Occipital lobe (tissue), 1 donor: ENCODE measurements at regions not wholly inside any gene's neighbourhood (a gene's known extent, or its start where the extent isn't known, plus 50 kb on each side); places are given as distances from the start of the nearest gene placed in this dataset.
"Not testable (repeated sequence)": the region's sequence is repeated elsewhere in the genome, so short reads cannot be mapped to it uniquely, and the experiment has no call there.

Experiments
- DNase-seq: peaks from one replicate; lab custom pipeline; 2025; lab: John Stamatoyannopoulos, UW

DNA sequence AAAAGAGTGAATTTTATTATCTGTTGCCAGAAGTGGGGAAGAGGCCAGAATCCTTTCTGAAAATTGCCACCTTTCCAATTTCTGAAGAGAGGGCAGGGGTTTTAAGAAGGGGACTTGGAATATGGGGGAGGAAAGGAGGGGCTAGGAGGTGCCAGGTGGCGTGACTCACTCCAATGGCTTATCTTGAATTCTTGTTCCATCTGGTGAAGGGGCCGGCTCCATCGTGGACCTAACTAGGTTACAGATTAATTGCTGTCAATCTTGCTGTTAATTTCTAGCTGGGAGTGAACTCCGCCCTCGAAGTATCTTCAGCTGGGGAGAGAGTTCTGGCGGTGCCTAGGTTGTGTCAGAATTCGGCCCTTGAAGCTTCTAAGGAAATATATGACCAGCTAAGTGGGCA lies 138.7 kb downstream of the YTHDC2 start:
- no peak for DNase-seq

DNA sequence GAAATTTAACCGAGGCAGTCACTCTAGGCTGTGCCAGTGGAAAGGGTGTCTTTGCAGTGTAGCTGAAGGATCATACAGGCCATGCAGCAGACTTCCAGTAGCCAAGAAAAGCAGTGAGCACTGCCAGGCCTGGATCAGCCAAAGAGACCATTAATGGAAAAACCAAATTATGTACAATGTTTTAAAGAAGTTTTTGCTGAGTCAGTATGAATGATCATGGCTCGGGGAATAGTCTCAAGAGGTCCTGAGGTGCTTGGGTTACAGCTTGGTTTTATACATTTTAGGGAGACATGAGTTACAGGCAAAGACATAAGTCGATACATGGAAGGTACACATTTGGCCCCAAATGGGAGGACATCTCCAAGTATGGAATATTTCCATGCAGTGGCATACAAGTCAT lies 141.3 kb downstream of the YTHDC2 start:
- DNase-seq, result no peak

DNA sequence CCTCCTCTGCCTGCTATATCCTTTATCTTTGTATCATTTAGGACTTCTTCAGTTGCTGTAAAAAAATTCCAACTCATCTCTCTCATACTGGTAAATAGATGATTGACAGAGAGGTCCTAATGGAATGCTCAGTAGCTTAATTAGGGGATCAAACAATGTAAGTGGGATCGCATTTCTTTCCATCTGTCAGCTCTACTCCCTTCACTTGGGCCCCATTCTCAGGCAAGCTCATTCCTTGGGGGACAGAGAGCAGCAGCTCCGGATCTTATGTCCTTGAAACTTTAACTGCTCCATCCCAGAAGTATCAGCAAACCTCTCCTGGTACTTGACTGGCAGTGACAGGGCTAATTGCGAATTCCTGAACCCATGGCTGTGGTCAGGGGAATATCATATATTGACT lies 146.7 kb downstream of the YTHDC2 start:
- DNase-seq, result no peak

DNA sequence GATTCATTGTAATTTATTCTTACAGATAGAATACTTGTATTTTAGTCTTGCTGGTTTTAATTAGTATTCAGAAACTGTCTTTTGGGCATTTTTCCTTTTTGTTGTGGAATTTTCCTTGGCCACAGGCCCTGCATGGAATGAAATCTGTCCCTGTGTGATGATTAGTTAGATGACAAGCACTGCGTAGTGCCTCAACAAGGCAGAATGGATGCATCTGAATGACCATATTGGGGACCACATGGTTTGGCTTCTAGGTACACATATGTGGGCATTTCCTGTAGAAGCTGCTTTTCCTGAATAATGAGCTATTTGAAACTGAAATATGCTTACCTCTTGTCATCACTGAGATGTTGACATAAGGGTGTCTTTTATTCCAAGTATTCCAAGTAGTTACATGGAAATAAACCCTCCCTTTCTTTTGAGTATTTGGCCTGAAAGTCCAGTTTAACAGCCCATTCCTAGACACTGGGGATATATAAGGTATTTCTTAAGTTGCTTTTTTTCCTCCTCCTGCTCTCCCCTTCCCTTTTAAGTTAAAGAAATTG lies 147.3 kb downstream of the YTHDC2 start:
- no peak for DNase-seq

- DNase-seq, result no peak
Observed at GRCh38 chr5:113663879-113664541, 150.5 kb downstream of the YTHDC2 start.

GRCh38 chr5:113673041-113673440 lies 159.5 kb downstream of the YTHDC2 start:
- DNase-seq, result no peak

GRCh38 chr5:113675166-113675565 lies 161.7 kb downstream of the YTHDC2 start:
- no peak for DNase-seq

DNA sequence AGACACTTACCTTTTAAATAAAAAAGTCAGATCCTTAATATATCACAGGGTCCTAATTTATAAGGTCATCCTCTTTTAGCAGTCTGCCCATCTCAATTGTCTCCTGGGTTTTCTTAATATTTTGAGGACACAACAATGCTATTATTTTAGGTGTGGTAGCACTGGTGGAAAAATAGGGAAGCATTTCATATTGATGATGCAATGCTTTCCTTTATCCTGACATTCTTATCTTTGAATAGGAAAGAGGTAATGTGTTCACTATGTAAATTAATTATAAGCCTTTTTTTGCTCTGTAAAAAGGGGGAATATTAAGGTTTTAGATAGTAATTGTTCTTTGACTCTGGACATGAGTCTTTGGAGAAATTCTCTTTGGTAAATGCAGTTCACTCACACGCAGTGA lies 164.7 kb downstream of the YTHDC2 start:
- no peak for DNase-seq

- peak; percentile 10 for DNase-seq
Observed at GRCh38 chr5:113678924-113679575, 165.6 kb downstream of the YTHDC2 start.

GRCh38 chr5:113680534-113680933 lies 167.0 kb downstream of the YTHDC2 start:
- DNase-seq, result no peak

DNA sequence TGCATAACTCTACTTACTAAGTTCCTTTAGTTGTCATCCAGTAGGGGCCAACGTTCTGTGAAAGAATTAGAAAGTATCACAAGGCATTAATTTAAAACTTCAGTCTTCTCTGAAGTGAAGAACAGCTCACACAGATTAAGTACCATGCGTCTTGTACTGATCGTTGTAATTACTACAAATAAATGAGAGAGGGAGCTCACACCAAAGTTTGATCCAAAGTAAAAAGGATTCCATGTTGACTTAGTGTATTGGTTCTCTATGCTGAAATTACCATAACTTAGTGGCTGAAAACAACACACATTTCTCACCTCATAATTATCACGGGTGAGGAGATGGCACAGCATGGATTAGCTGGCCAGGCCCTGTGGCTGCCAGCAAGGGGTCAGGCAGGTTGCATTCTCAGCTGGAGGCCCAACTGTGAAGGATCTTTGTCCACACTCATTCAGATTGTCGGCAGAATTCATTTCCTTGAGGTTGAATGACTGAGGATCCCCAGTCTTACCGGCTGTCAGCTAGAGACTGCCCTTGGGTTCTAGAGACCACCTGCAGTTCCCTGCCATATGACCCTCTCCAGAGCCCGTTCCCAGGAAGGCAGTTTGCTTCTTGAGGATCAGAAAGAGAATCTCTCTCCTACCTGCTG lies 169.1 kb downstream of the YTHDC2 start:
- no peak for DNase-seq

- DNase-seq, result no peak
Observed at GRCh38 chr5:113683211-113683610, 169.7 kb downstream of the YTHDC2 start.

DNA sequence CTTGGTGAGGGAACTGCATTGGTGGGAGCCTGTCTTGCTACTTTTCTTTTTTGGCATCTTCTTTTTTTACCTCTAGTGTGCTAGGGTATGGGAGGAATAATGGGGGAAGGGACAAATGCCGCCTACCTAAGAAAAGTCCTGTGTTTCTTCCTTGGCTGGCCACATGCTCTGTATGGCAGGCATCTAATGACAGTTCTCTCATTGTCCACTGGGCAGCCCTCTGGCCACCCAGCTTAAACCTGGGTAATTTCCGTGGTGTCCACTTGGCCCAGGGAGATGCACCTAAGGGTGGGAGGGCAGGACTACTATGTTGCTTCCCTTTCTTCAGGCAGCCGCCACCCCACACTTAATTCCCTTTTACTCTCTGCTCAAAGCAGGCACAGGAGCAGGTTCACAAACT lies 173.1 kb downstream of the YTHDC2 start:
- no peak for DNase-seq

DNA sequence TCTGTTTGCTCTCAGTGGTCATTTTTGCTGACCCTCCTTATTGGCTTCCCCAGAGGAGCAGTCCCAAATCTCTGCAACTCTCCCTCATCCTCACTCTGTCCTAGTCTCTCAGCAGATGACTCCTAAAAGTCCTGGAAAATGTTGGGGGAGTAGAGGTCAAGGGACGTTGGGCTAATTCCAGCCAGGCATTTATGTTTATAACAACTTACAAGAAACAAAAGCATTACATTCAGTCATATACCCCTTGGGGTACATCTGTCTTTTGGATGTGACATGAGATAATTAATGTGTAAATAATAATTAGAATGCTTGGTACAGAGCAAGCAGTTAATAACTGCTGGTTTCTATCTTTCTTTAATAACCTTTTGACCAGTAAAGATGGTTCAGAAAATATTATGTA lies 176.2 kb downstream of the YTHDC2 start:
- DNase-seq, result no peak

- no peak for DNase-seq
Observed at GRCh38 chr5:113692466-113692865, 179.0 kb downstream of the YTHDC2 start.

DNA sequence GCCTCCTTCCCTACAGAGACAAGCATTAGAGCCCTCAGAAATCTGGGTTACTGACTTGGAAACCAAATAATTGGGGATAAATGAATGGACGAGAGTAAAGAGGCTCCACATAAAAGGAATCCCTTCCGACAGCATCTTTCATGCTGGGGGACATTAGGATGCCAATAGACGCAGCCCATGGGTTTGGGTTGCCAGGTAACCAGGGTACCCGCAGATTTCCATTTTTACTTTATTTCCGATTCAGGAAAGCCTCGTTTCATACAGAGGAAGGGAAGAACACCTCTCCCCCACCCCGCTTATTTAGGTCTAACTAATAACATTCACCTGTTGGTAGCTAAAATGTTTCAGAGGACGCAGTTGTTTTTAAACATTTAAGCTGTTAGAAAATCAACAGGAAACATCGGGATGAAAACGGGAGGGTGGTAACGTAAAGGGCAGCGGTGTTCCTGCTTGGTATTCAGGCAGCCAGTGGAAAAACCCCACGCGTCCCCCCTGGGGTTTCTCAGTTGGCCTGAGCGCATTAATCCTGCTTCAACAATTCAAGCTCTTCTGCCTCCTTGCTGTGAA lies 179.5 kb downstream of the YTHDC2 start:
- DNase-seq, result no peak

- no peak for DNase-seq
Observed at GRCh38 chr5:113693701-113694100, 180.2 kb downstream of the YTHDC2 start.

- DNase-seq, result no peak
Observed at GRCh38 chr5:113694576-113694975, 181.1 kb downstream of the YTHDC2 start.

- no peak for DNase-seq
Observed at GRCh38 chr5:113703266-113703665, 189.8 kb downstream of the YTHDC2 start.

DNA sequence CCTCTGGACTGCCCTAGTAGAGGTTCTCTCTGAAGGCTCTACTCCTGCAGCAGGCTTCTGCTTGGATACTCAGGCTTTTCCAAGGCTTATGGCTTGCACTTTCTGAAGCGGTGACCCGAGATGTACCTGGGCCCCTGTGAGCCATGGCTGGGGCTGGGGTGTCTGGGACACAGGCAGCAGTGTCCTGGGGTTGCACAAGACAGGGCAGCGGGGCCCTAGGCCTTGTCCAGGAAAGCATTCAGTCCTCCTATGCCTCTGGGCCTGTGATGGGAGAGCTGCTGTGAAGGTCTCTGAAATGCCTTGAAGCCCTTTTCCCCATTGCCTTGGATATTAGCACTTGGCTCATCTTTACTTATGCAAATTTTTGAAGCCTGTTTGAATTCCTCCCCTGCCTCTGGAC lies 192.2 kb downstream of the YTHDC2 start:
- no peak for DNase-seq

DNA sequence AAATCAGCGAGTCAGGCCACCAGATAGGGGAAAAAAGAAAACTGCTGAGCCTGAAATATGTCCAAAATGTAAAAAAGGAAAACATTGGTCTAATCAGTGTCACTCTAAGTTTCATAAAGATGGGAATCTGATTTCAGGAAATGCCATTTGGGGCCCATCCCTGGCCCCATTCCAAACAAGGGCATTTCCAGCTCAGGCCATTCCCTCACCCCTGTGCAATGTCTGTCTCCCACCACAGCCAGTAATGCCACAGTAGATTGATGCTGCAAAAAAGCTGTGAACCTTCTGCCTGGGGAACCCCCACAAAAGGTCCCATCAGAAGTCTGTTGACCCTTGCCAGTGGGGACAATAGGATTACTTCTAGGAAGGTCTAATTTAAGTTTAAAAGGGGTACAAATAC lies 199.6 kb downstream of the YTHDC2 start:
- DNase-seq, result no peak

DNA sequence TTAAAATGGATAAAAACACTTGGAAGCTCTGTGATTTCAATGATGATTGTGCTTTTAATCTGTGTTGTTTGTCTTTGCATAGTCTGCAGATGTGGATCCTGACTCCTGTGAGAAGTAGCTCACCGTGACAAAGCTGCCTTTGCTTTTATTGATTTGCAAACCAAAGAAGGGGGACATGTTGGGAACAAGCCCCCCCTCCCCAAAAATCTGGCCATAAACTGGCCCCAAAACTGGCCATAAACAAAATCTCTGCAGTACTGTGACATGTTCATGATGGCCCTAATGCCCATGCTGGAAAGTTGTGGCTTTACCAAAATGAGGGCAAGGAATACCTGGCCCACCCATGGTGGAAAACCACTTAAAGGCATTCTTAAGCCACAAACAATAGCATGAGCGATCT lies 202.4 kb downstream of the YTHDC2 start:
- DNase-seq, result not testable (repeated sequence)
